GM12878 (cell line): ENCODE measurements at regions not wholly inside any gene's neighbourhood (a gene's known extent, or its start where the extent isn't known, plus 50 kb on each side); places are given as distances from the start of the nearest gene placed in this dataset.

Experiments used
- ATAC-seq: fragments of 200-7000 bp; cut with Tn5 transposase; 3 replicates; pipeline ENCODE4 v1.9.1; 2020; ENCODE audit warnings: mild to moderate bottlenecking, moderate library complexity
- BruUV-seq: library from RNA; stranded (reverse); fragments of 400-500 nt; replicated peaks from 2 replicates; lab custom pipeline; 2021; lab: Mats Ljungman, UMichigan
- CTCF ChIA-PET: fragments of 300-600 bp; sonication (Branson Sonifier 250); formaldehyde crosslinking; extraction: SDS; loops from one replicate; lab custom pipeline; 2021; ENCODE audit warnings: inconsistent platforms; lab: Yijun Ruan, JAX
- POLR2A ChIA-PET: fragments of 350-600 bp; formaldehyde crosslinking; extraction: SDS; loops from one replicate; lab custom pipeline; 2021; ENCODE audit warnings: inconsistent platforms; lab: Charles Lee
- RAD21 ChIA-PET: fragments of 300-600 bp; sonication (Branson Sonifier 250); formaldehyde crosslinking; loops from one replicate; lab custom pipeline; 2023; ENCODE audit warnings: antibody characterized with exemption; ENCODE audit not compliant: unreplicated experiment; lab: Charles Lee
- SMC1A ChIA-PET: fragments of 300-600 bp; sonication (Branson Sonifier 250); formaldehyde crosslinking; loops from one replicate; lab custom pipeline; 2023; ENCODE audit not compliant: unreplicated experiment, uncharacterized antibody; lab: Charles Lee
- DNase-seq: peaks from one replicate; pipeline ENCODE4 v3.0.0-alpha.2; 2011; ENCODE audit warnings: low read depth, low spot score
- FAIRE-seq: peaks from 3 replicates; lab custom pipeline; 2011; peaks lifted over from hg19 to GRCh38; lab: Jason Lieb, UNC
- H2AFZ ChIP-seq: 2 replicates; pipeline ENCODE4 v1.6.0; 2011; ENCODE audit warnings: low read depth, low read length, control low read depth; ENCODE audit not compliant: control insufficient read depth
- H3K27ac ChIP-seq: 2 replicates; pipeline ENCODE4 v1.5.1; 2011; ENCODE audit warnings: control low read depth; ENCODE audit not compliant: control insufficient read depth, insufficient read depth
- H3K27me3 ChIP-seq, 2 experiments: replicated peaks in 1 of 2; 2 replicates each; pipeline versions ENCODE4 v1.6.0 to v1.6.1; 2011; ENCODE audit warnings: low read length in 1 of 2; ENCODE audit not compliant: control insufficient read depth in 2 of 2, insufficient read depth in 2 of 2
- H3K36me3 ChIP-seq, 2 experiments: 2 replicates each; pipeline ENCODE4 v1.5.1; 2011; ENCODE audit warnings: low read length in 1 of 2; ENCODE audit not compliant: control insufficient read depth in 2 of 2, insufficient read depth in 2 of 2
- H3K4me1 ChIP-seq: 2 replicates; pipeline ENCODE4 v1.6.1; 2011; ENCODE audit warnings: mild to moderate bottlenecking, low read length, moderate library complexity, mixed read lengths; ENCODE audit not compliant: control insufficient read depth, insufficient read depth
- H3K4me2 ChIP-seq: 2 replicates; pipeline ENCODE4 v1.6.0; 2011; ENCODE audit warnings: control low read depth; ENCODE audit not compliant: control insufficient read depth, insufficient read depth
- H3K4me3 ChIP-seq: fragments of 200-600 bp; sonication (generic); 2 replicates; pipeline ENCODE4 v1.5.1; 2016
- H3K79me2 ChIP-seq: 2 replicates; pipeline ENCODE4 v1.6.0; 2011; ENCODE audit warnings: low read length; ENCODE audit not compliant: control insufficient read depth, insufficient read depth
- H3K9ac ChIP-seq: 2 replicates; pipeline ENCODE4 v1.8.0; 2011; ENCODE audit warnings: low read length, control low read depth, mixed read lengths; ENCODE audit not compliant: control insufficient read depth, insufficient read depth
- H3K9me3 ChIP-seq: replicated peaks from 3 replicates; pipeline ENCODE4 v1.5.1; 2011; ENCODE audit warnings: mild to moderate bottlenecking, low read length; ENCODE audit not compliant: control insufficient read depth, insufficient read depth
- H4K20me1 ChIP-seq: 2 replicates; pipeline ENCODE4 v1.6.0; 2011; ENCODE audit not compliant: control insufficient read depth, insufficient read depth
- BMI1 ChIP-seq: fragments of 450-650 bp; IDR thresholded peaks from 2 replicates; pipeline ENCODE4 v1.6.1; 2016; ENCODE audit warnings: mild to moderate bottlenecking, moderate library complexity, borderline replicate concordance
- CUX1 ChIP-seq: IDR thresholded peaks from 2 replicates; pipeline ENCODE4 v1.6.1; 2012; ENCODE audit warnings: improper control_type of control experiment, low read depth, low read length; ENCODE audit not compliant: insufficient replicate concordance
- HSF1 ChIP-seq: fragments of 150-350 bp; IDR thresholded peaks from 2 replicates; pipeline ENCODE4 v1.6.1; 2014; ENCODE audit warnings: mild to moderate bottlenecking, low read depth, low read length
- MTA3 ChIP-seq: IDR thresholded peaks from 2 replicates; pipeline ENCODE4 v1.6.1; 2012; ENCODE audit warnings: low read length, inconsistent platforms, borderline replicate concordance
- PBX3 ChIP-seq: IDR thresholded peaks from 2 replicates; pipeline ENCODE4 v1.6.1; 2011; ENCODE audit warnings: mild to moderate bottlenecking, low read depth, low read length, moderate library complexity; ENCODE audit not compliant: insufficient replicate concordance
- SMC3 ChIP-seq: IDR thresholded peaks from 2 replicates; pipeline ENCODE4 v1.6.1; 2011; ENCODE audit warnings: low read length, improper control_type of control experiment, borderline replicate concordance
- SP1 ChIP-seq: IDR thresholded peaks from one replicate; pipeline ENCODE4 v1.6.1; 2011; ENCODE audit warnings: low read depth, low read length
- WGBS: methylation state at CpG from one replicate; pipeline ENCODE4 v1.1.6; 2016; ENCODE audit warnings: low lambda C conversion rate; ENCODE audit not compliant: insufficient replicate concordance, insufficient coverage; ENCODE audit errors: missing lambda C conversion rate; 5-methylcytosine and 5-hydroxymethylcytosine counted together
- in situ Hi-C: fragments of 300-500 bp; cut with MboI; formaldehyde crosslinking; loops from 9 replicates; pipeline ENCODE4 v1.14.3; 2018; ENCODE audit warnings: mixed read lengths
- intact Hi-C: fragments of 100-400 bp; cut with micrococcal nuclease; formaldehyde crosslinking; loops from one replicate; pipeline ENCODE4 v1.14.2; 2022; ENCODE audit not compliant: unreplicated experiment

GRCh38 chr15:69587723-69588426 lies 135.3 kb downstream of the RPLP1 start:
- Histone ChIP-seq H3K36me3 (no peaks in the 10 kb centered on the region), H3K4me1 (no peaks in the 10 kb centered on the region), H3K4me2 (no peak overlapping the region), H3K79me2 (no peaks in the 10 kb centered on the region), H3K4me3 (no peak overlapping the region), H4K20me1 (no peaks in the 10 kb centered on the region), H3K9ac (no peak overlapping the region), H2AFZ (no peak overlapping the region), H3K9me3 (no peaks in the 10 kb centered on the region), H3K27ac (no peak overlapping the region), H3K27me3 (peaks cover 0 to 3% of the 10 kb centered on the region in 2 experiments; a peak in 2 of 4 replicates)
- ATAC-seq (no peak), FAIRE-seq (no peak), DNase-seq (no peak)
- in situ Hi-C loops = no loop called here
- ChIA-PET SMC1A (no interaction called here), POLR2A (no interaction called here), CTCF (interaction anchor here (1.0 to 1.1 kb wide), 2 partner anchors 11 to 29 kb away, joined by 3 to 4 read pairs; no protein-coding TSS in a partner anchor), RAD21 (no interaction called here)
- WGBS = 24% methylated on average over 4 of the region's 4 CpGs
- BruUV-seq = no TSS peak
- intact Hi-C loops = no loop called here
- TF ChIP-seq PBX3 (no peak), BMI1 (no peak), CUX1 (no peak), MTA3 (no peak), SMC3 (no peak), HSF1 (no peak), SP1 (no peak)
